NB4 (cell line): ENCODE measurements at regions not wholly inside any gene's neighbourhood (a gene's known extent, or its start where the extent isn't known, plus 50 kb on each side); places are given as distances from the start of the nearest gene placed in this dataset.

ENCODE experiments used
- POLR2A ChIP-seq: IDR thresholded peaks from 2 replicates; pipeline ENCODE4 v1.6.1; 2011; ENCODE audit warnings: mild to moderate bottlenecking; ENCODE audit not compliant: insufficient read length; ENCODE audit errors: extremely low read depth
- TF ChIP-seq, protein P1 (sequence below): IDR thresholded peaks from one replicate; pipeline ENCODE4 v1.5.1; 2012; ENCODE audit warnings: low read depth, low read length

DNA sequence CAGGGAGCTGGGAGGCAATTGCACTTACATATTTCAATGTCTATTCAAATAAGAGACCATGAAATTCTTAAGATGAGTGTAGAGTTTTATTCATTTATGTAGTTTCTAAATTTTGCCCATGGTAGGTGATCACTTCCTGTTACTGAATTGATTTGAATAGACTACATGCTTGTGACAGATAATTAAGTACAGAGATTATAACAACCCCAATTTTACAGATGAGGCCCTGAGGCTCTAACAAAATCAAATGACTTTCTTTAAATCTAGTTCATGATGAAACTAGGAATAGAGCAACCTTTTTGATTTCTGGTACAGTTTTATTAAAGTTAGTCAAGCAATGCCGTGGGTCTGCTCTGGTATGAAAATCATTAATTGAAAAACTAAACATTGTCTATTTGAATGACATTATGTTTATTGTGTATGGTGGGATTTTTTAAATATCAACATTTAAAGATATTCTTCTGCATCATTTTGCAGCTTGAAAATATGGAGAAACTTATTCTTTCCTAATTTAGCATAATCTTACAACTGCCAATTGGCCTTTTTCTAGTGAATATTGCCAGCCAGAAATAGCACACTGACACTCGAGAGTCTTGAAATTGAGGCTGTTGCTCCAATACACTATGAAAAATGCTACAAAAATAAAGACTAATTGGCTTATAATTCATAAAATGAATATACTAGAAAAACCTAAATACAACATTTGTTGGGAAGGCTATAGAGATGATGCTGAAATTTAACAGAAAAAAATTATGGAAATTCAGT lies 308.9 kb downstream of the SLC6A15 start:
- TF ChIP-seq, protein P1, sequence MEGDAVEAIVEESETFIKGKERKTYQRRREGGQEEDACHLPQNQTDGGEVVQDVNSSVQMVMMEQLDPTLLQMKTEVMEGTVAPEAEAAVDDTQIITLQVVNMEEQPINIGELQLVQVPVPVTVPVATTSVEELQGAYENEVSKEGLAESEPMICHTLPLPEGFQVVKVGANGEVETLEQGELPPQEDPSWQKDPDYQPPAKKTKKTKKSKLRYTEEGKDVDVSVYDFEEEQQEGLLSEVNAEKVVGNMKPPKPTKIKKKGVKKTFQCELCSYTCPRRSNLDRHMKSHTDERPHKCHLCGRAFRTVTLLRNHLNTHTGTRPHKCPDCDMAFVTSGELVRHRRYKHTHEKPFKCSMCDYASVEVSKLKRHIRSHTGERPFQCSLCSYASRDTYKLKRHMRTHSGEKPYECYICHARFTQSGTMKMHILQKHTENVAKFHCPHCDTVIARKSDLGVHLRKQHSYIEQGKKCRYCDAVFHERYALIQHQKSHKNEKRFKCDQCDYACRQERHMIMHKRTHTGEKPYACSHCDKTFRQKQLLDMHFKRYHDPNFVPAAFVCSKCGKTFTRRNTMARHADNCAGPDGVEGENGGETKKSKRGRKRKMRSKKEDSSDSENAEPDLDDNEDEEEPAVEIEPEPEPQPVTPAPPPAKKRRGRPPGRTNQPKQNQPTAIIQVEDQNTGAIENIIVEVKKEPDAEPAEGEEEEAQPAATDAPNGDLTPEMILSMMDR: no peak
- TF ChIP-seq POLR2A: no peak
